ENCODE measurements at regions not wholly inside any gene's neighbourhood (a gene's known extent, or its start where the extent isn't known, plus 50 kb on each side); places are given as distances from the start of the nearest gene placed in this dataset.

- TF ChIP-seq, protein P1, sequence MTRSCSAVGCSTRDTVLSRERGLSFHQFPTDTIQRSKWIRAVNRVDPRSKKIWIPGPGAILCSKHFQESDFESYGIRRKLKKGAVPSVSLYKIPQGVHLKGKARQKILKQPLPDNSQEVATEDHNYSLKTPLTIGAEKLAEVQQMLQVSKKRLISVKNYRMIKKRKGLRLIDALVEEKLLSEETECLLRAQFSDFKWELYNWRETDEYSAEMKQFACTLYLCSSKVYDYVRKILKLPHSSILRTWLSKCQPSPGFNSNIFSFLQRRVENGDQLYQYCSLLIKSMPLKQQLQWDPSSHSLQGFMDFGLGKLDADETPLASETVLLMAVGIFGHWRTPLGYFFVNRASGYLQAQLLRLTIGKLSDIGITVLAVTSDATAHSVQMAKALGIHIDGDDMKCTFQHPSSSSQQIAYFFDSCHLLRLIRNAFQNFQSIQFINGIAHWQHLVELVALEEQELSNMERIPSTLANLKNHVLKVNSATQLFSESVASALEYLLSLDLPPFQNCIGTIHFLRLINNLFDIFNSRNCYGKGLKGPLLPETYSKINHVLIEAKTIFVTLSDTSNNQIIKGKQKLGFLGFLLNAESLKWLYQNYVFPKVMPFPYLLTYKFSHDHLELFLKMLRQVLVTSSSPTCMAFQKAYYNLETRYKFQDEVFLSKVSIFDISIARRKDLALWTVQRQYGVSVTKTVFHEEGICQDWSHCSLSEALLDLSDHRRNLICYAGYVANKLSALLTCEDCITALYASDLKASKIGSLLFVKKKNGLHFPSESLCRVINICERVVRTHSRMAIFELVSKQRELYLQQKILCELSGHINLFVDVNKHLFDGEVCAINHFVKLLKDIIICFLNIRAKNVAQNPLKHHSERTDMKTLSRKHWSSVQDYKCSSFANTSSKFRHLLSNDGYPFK (CRISPR knock-in tag; IDR thresholded peaks at IDR 0.05; ENCODE audit: borderline replicate concordance), result no peak
- TF ChIP-seq, protein P2, sequence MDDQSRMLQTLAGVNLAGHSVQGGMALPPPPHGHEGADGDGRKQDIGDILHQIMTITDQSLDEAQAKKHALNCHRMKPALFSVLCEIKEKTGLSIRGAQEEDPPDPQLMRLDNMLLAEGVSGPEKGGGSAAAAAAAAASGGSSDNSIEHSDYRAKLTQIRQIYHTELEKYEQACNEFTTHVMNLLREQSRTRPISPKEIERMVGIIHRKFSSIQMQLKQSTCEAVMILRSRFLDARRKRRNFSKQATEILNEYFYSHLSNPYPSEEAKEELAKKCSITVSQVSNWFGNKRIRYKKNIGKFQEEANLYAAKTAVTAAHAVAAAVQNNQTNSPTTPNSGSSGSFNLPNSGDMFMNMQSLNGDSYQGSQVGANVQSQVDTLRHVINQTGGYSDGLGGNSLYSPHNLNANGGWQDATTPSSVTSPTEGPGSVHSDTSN (CRISPR knock-in tag; IDR thresholded peaks at IDR 0.05; ENCODE audit: borderline replicate concordance), result no peak
- TF ChIP-seq NRL (CRISPR knock-in tag; IDR thresholded peaks at IDR 0.05; ENCODE audit: borderline replicate concordance), result no peak
- TF ChIP-seq, protein P3, sequence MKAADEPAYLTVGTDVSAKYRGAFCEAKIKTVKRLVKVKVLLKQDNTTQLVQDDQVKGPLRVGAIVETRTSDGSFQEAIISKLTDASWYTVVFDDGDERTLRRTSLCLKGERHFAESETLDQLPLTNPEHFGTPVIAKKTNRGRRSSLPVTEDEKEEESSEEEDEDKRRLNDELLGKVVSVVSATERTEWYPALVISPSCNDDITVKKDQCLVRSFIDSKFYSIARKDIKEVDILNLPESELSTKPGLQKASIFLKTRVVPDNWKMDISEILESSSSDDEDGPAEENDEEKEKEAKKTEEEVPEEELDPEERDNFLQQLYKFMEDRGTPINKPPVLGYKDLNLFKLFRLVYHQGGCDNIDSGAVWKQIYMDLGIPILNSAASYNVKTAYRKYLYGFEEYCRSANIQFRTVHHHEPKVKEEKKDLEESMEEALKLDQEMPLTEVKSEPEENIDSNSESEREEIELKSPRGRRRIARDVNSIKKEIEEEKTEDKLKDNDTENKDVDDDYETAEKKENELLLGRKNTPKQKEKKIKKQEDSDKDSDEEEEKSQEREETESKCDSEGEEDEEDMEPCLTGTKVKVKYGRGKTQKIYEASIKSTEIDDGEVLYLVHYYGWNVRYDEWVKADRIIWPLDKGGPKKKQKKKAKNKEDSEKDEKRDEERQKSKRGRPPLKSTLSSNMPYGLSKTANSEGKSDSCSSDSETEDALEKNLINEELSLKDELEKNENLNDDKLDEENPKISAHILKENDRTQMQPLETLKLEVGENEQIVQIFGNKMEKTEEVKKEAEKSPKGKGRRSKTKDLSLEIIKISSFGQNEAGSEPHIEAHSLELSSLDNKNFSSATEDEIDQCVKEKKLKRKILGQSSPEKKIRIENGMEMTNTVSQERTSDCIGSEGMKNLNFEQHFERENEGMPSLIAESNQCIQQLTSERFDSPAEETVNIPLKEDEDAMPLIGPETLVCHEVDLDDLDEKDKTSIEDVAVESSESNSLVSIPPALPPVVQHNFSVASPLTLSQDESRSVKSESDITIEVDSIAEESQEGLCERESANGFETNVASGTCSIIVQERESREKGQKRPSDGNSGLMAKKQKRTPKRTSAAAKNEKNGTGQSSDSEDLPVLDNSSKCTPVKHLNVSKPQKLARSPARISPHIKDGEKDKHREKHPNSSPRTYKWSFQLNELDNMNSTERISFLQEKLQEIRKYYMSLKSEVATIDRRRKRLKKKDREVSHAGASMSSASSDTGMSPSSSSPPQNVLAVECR (CRISPR knock-in tag; IDR thresholded peaks at IDR 0.05; ENCODE audit: borderline replicate concordance), result peak; percentile 28; the same call in 1 of the 2 replicates
- TF ChIP-seq MAX (IDR thresholded peaks at IDR 0.05), result 0 out of 2 replicates have a peak, but pooled peaks have one; percentile 34
- TF ChIP-seq SOX13 (IDR thresholded peaks at IDR 0.05), result peak; percentile 67
- peak in 1 of 2 experiments; percentile 81; a peak in 2 of 4 replicates for TF ChIP-seq SOX13 (CRISPR knock-in tag; conservative IDR thresholded peaks at IDR 0.05 in 1 of 2, IDR thresholded peaks at IDR 0.05 in 1 of 2)
- TF ChIP-seq CREM (IDR thresholded peaks at IDR 0.05), result 0 out of 2 replicates have a peak, but pooled peaks have one; percentile 19
- no peak for TF ChIP-seq CREM (CRISPR knock-in tag; IDR thresholded peaks at IDR 0.05)
- TF ChIP-seq ZNF768 (CRISPR knock-in tag; IDR thresholded peaks at IDR 0.05), result no peak
- TF ChIP-seq FOXK1 (CRISPR knock-in tag; IDR thresholded peaks at IDR 0.05; ENCODE audit: borderline replicate concordance, low read depth), result peak; percentile 88; the same call in 1 of the 2 replicates
- TF ChIP-seq MED1 (CRISPR knock-in tag; IDR thresholded peaks at IDR 0.05), result peak; percentile 81
- peak; percentile 89 for TF ChIP-seq SOX5 (CRISPR knock-in tag; IDR thresholded peaks at IDR 0.05; ENCODE audit: borderline replicate concordance)
- TF ChIP-seq NR2C2 (CRISPR knock-in tag; IDR thresholded peaks at IDR 0.05; ENCODE audit: borderline replicate concordance), result peak; percentile 96
- TF ChIP-seq ZBTB38 (CRISPR knock-in tag; IDR thresholded peaks at IDR 0.05), result no peak
- TF ChIP-seq ERF (CRISPR knock-in tag; IDR thresholded peaks at IDR 0.05), result 0 out of 2 replicates have a peak, but pooled peaks have one; percentile 42
- no peak for TF ChIP-seq MEIS2 (CRISPR knock-in tag; IDR thresholded peaks at IDR 0.05)
- TF ChIP-seq ZFP37 (CRISPR knock-in tag; IDR thresholded peaks at IDR 0.05; ENCODE audit: borderline replicate concordance), result no peak
- no peak for TF ChIP-seq FOXA1 (IDR thresholded peaks at IDR 0.05)
- TF ChIP-seq FOXA1 (CRISPR knock-in tag; IDR thresholded peaks at IDR 0.05), result peak; percentile 71
- no peak for TF ChIP-seq TBX2 (CRISPR knock-in tag; IDR thresholded peaks at IDR 0.05; ENCODE audit: borderline replicate concordance)
- TF ChIP-seq ZNF124 (CRISPR knock-in tag; IDR thresholded peaks at IDR 0.05), result no peak
- no peak for TF ChIP-seq NR0B2 (CRISPR knock-in tag; IDR thresholded peaks at IDR 0.05)
Observed at GRCh38 chr9:38195737-38196161, 126.7 kb upstream of the SHB start (continued).
